DMS 273 (cell line): ENCODE measurements at regions not wholly inside any gene's neighbourhood (a gene's known extent, or its start where the extent isn't known, plus 50 kb on each side); places are given as distances from the start of the nearest gene placed in this dataset.

Experiments used
- DNase-seq: peaks from one replicate; lab custom pipeline; 2025; ENCODE audit not compliant: unreplicated experiment; lab: John Stamatoyannopoulos, UW

GRCh38 chr3:153313302-153313965 is 151.4 kb downstream of the RAP2B start:
- no peak for DNase-seq

- DNase-seq = no peak
These were observed 152.0 kb downstream of the RAP2B start for GRCh38 chr3:153314038-153314437.

- DNase-seq = no peak
These were observed 153.8 kb downstream of the RAP2B start for GRCh38 chr3:153315781-153316180.

- DNase-seq = no peak
These were observed 157.9 kb downstream of the RAP2B start for GRCh38 chr3:153319705-153320554.

- DNase-seq = no peak
These were observed 158.6 kb downstream of the RAP2B start for GRCh38 chr3:153320585-153321128.

- DNase-seq = no peak
These were observed 166.7 kb downstream of the RAP2B start for GRCh38 chr3:153328690-153329089.

- no peak for DNase-seq
These were observed 168.9 kb downstream of the RAP2B start for GRCh38 chr3:153330901-153331300.

GRCh38 chr3:153331676-153332075 is 169.7 kb downstream of the RAP2B start:
- no peak for DNase-seq

- no peak for DNase-seq
These were observed 172.5 kb downstream of the RAP2B start for GRCh38 chr3:153334558-153334957.

- no peak for DNase-seq
These were observed 175.3 kb downstream of the RAP2B start for GRCh38 chr3:153337369-153337768.

- DNase-seq = no peak
These were observed 176.5 kb downstream of the RAP2B start for GRCh38 chr3:153338487-153338886.

GRCh38 chr3:153339065-153339464 is 177.0 kb downstream of the RAP2B start:
- DNase-seq = no peak

GRCh38 chr3:153343988-153344782 is 182.2 kb downstream of the RAP2B start:
- DNase-seq = no peak

- no peak for DNase-seq
These were observed 186.6 kb downstream of the RAP2B start for GRCh38 chr3:153348457-153349107.

GRCh38 chr3:153349108-153349499 is 187.1 kb downstream of the RAP2B start:
- DNase-seq = no peak

GRCh38 chr3:153350420-153350819 is 188.4 kb downstream of the RAP2B start:
- no peak for DNase-seq

- no peak for DNase-seq
These were observed 192.6 kb downstream of the RAP2B start for GRCh38 chr3:153354641-153355040.

GRCh38 chr3:153355559-153355958 is 193.5 kb downstream of the RAP2B start:
- DNase-seq = no peak

GRCh38 chr3:153356908-153357307 is 194.9 kb downstream of the RAP2B start:
- DNase-seq = no peak

GRCh38 chr3:153357436-153357835 is 195.4 kb downstream of the RAP2B start:
- DNase-seq = no peak
